GM04503 (cell line): ENCODE measurements at regions not wholly inside any gene's neighbourhood (a gene's known extent, or its start where the extent isn't known, plus 50 kb on each side); places are given as distances from the start of the nearest gene placed in this dataset.
"Not testable (repeated sequence)": the region's sequence is repeated elsewhere in the genome, so short reads cannot be mapped to it uniquely, and the experiment has no call there.

Experiments used
- DNase-seq: peaks from one replicate; pipeline ENCODE4 v3.0.0-alpha.2; 2012; ENCODE audit warnings: low read depth

DNA sequence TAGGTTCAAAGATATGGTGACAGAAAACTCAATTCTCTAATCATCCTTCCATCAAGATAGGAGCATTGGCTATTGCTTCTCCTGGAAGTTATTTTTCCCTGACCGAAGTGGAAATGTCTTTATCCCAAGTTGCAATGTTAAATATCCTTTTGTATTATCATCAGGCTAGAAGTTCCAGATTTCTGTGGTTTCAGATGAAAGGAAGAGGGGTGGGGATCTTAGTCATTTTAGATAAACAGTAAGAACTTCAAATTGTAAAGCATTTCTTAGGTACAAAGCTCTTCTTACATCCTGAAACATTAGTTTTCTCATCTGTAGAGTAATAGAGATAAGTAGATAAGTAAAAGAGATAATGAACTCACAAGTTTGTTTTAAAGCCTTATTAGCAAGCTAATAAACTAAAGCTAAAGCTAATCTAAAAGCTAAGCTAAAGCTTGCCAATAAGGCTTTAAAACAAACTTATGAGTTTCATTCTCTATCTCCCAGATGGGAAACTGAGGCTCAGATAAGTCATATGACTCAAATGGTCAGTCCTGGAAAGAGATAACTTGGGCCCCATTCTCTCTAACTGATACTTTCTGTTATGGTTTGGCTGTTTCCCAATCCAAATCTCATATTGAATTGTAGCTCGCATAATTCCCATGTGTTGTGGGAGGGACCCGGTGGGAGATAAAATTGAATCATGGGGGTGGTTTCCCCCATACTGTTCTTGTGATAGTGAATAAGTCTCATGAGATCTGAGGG lies 99.2 kb upstream of the KCNK2 start:
- DNase-seq = no peak

DNA sequence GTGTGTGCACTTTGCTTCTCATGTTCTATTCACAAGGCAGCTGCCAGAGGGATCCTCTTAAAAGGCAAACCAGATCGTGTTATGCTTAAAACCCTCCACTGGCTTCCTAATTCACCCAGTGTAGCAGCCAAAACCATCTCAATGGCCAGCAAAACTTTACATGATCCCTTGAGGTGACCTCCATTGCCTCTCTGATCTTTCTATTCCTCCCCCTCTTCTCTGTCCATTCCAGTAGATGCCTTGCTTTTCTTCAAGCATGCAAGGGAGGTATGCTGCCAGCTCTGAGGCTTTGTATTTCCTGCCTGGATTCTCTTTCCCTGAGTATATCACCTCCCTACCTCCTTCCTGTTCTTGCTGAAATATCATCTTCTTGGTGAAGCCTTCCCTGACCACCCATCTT lies 93.2 kb upstream of the KCNK2 start:
- DNase-seq = peak; percentile 73

DNA sequence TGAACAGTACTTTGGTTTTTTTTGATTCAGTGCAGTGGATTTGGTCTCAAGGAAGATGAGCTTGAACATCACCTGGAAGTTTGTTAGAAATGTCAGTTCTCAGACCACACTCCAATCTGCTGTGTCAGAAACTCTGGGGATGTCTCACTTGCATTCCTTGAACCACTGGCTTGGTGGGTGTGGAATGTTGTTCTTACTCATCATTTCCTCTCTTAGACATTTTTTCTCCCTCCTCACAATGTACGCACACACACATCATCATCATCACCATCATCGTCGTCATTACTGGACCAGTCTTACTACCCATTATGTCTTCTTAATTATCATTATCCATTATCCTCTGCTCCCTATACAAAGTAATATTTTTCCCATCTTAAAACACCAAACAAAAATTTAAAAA lies 91.9 kb upstream of the KCNK2 start:
- DNase-seq = peak; percentile 89

GRCh38 chr1:214991691-214992315 lies 90.7 kb upstream of the KCNK2 start:
- DNase-seq = no peak

- DNase-seq = no peak
Measured at GRCh38 chr1:214993419-214993818, 89.1 kb upstream of the KCNK2 start.

DNA sequence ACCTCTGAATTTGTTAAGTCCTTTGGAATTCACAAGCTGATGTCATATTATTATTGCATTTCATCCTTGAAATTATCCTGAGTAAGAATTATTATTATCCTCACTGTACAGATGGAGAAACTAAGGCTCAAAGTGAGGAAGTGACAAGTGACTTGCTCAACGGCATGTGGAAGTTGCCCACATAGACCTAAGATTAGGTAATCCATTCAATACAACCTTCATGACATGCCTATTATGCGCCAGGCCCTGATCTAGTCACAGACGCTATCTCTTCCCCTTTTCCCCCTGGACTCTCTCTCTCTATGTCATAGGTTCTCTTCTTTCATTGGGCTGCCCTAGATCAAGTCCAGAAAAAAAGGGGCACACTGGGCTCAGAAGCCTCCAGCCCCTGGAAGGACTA lies 84.9 kb upstream of the KCNK2 start:
- no peak for DNase-seq

DNA sequence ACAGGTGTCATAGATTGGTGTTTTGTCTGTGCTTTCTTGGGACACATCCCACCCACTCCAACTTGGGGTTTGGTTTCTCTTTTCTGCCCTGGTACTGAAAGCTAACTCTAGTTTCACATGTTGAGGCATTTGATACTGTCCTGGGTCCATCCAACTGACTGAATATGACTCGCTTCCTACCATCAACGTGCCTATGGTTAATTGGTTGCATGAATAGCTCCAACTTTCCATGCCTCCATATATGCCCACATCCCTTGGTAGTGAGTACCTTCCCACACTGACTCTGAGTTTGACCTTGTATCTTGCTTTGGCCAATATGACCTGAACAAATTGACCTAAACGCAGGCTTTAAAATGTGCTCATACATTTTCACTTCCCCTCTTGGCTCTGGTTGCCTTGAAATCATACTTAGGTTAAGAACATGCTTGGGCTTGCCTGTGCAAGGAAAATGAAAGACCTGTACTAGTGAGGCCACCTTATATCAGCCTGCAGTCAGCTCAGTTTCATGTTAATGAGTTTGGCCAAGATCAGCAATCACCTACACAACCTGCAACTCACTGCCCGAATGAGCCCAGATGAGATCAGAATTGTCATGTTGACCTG lies 81.0 kb upstream of the KCNK2 start:
- no peak for DNase-seq

GRCh38 chr1:215002471-215002870 lies 80.1 kb upstream of the KCNK2 start:
- DNase-seq = peak; percentile 99

DNA sequence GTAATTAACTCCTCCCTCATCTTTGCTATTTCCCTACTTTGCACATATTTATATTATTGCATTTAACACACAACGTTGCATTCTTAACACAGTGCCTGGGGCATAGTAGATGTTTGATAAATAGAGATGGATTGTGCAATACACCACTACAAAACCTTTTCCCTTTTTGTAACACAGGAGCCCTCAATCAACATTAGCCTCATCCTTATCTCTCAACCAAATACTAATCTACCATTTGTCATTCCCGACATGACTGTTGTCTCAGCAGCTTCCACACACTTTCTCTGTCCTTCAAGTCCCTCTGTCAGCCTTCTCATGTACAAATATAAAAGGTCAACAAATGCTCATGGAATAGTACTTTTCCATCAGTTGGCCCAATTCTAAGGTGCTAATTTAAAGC lies 78.9 kb upstream of the KCNK2 start:
- DNase-seq = no peak

- DNase-seq = no peak
Measured at GRCh38 chr1:215004121-215004827, 78.3 kb upstream of the KCNK2 start.

DNA sequence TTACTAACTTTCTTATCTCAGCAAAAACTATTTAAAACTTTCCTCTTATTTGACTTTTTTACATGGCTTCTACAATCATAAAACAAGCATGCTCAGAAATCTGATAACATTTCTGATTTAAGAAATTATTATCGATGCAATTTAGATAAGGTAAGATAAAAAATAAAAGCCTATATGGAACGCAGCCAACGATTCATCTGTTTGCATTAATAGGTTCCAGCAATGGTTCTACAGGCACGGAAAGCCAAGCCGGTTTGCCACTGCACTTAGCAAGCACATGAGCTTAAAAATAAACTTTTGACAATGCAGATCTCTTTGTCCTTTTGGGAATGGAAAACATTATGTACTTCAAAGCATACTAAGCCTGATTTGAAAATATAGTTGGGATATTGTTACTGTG lies 77.5 kb upstream of the KCNK2 start:
- no peak for DNase-seq

GRCh38 chr1:215005656-215006345 lies 76.7 kb upstream of the KCNK2 start:
- DNase-seq = no peak

GRCh38 chr1:215007880-215008279 lies 74.7 kb upstream of the KCNK2 start:
- no peak for DNase-seq

DNA sequence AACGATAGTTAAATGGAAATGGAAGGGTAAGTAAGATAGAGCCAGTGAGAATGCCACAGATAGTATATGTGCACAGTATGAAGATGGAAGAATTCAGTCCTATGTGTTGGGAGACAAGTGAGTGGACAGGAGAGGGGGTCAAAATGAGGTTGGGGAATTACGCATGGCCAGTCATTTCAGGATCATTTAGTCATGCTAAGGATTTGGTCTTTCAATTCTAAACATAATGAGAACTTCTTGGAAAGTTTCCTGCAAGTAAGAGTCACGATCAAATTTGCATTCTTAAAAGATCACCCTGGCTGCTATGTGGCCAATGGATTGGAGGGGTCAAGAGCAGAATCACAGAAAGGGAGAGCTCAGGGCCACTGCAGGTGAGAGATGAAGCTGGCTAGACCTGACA lies 64.0 kb upstream of the KCNK2 start:
- peak; percentile 64 for DNase-seq

GRCh38 chr1:215022204-215022603 lies 60.3 kb upstream of the KCNK2 start:
- no peak for DNase-seq

GRCh38 chr1:215022741-215023141 lies 59.8 kb upstream of the KCNK2 start:
- DNase-seq = peak; percentile 86

DNA sequence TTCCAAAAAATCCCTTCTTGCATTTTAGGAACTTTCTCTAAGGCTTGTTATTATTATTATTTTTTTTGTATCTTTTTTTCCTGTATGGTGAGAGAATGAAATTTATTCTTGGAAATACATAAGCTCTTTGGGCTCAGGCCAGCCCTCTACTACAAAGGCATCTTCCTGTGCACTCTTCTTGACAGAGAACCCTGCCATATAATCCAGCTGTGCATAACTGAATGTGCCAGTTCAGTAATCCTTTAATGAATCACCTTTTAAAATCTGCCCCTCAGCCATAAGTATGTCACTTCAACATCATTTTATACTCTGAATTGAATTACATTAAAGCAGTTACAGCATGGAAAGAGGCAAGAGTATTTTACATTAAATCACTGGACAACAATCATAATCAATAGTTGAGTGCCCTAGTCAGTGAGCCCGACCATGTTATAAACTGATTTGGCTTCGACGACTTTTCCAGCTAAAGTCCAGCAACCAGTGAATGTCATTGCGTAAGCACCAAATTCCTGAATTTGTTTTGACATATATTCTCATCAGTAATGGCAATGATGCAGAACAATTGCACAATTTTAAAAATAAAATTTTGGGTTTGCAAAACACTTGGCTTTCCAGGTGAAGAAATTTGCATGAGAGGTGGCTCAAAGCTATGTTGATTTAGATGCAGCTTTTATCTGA lies 59.2 kb upstream of the KCNK2 start:
- DNase-seq = no peak

- no peak for DNase-seq
Measured at GRCh38 chr1:215028954-215029353, 53.6 kb upstream of the KCNK2 start.

DNA sequence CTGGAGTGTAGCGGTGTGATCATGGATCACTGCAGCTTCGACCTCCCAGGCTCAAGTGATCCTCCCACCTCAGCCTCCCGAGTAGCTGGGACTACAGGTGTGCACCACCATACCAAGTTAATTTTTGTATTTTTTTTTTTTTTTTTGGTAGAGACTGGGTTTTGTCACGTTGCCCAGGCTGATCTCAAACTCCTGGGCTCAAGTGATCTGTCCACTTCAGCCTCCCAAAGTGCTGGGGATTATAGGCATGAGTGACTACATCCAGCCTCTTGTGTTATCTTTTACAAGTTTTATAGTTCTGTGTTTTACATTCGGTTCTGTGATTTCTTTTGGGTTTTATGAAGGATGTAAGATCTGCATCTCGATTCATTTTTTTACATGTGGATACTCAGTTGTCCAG lies 52.0 kb upstream of the KCNK2 start:
- not testable (repeated sequence) for DNase-seq

- DNase-seq = no peak
Measured at GRCh38 chr1:215031392-215031791, 51.1 kb upstream of the KCNK2 start.
